GM21381 (cell line): ENCODE measurements at regions not wholly inside any gene's neighbourhood (a gene's known extent, or its start where the extent isn't known, plus 50 kb on each side); places are given as distances from the start of the nearest gene placed in this dataset.

Source experiments
- ATAC-seq: cut with Tn5 transposase; IDR thresholded peaks from one replicate; pipeline ENCODE4 v1.9.1; 2021; ENCODE audit warnings: mild to moderate bottlenecking, moderate library complexity; ENCODE audit not compliant: unreplicated experiment

- ATAC-seq, result no peak
These were observed 753.2 kb downstream of the TLR4 start for GRCh38 chr9:118457171-118458000.

- no peak for ATAC-seq
These were observed 755.7 kb downstream of the TLR4 start for GRCh38 chr9:118459913-118460312.

DNA sequence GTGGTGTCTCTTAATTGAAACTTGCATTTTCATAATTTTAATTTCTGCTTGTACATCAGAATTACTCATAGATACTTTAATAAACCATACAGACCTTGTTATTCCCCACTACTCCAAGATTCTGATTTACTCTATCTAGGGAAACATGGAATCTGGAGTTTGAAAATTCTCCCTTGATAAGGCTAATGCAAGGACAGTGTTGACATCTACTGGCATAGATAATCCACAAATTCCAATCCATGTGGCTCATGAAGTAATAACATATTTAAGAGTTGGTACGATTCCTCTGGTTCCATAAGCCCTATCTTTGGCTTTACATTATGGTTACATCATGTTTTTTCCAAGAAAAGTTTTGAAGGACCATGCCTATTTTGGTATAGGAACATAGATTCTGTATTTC, 759.2 kb downstream of the TLR4 start:
- no peak for ATAC-seq

GRCh38 chr9:118473521-118473920, 769.3 kb downstream of the TLR4 start:
- ATAC-seq, result no peak

GRCh38 chr9:118478752-118479151, 774.5 kb downstream of the TLR4 start:
- no peak for ATAC-seq

DNA sequence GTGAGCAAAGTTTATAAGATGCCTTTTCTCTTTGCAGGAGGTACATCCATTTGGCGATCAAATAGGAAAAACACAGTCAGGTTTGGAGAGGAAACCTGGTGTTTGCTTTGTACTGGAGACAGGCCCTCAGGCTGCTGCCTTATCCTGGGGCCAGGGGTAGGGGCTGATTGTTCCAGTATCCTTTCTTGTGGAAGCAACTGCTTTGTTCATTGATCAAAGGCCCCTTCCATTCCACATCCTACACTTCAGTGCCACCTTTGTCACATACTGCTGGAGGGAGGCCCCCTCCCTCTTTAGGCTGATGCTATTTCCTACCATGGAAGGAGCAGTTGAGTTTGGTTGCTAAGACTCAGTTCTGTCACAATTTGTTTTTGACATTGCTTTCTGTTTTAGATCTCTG, 778.1 kb downstream of the TLR4 start:
- ATAC-seq, result no peak

- no peak for ATAC-seq
These were observed 779.5 kb downstream of the TLR4 start for GRCh38 chr9:118483677-118484076.

GRCh38 chr9:118503236-118503635, 799.0 kb downstream of the TLR4 start:
- ATAC-seq, result no peak

- ATAC-seq, result no peak
These were observed 806.5 kb downstream of the TLR4 start for GRCh38 chr9:118510711-118511110.

GRCh38 chr9:118515947-118516346, 811.7 kb downstream of the TLR4 start:
- no peak for ATAC-seq

DNA sequence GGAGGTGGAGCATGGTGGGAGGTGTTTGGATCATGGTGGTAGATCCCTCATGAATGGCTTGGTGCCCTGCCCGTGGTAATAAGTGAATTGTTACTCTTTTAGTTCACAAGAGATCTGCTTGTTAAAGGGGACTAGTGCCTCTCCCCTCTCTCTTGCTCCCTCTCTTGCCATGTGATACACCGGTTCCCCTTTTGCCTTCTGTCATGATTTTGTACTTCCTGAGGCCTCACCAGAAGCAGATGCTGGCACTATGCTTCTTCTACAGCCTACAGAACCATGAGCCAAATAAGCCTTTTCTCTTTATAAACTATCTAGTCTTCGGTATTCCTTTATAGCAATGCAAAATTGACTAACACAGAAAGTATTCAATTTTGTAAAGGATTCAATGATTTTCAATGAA, 817.1 kb downstream of the TLR4 start:
- ATAC-seq, result no peak

DNA sequence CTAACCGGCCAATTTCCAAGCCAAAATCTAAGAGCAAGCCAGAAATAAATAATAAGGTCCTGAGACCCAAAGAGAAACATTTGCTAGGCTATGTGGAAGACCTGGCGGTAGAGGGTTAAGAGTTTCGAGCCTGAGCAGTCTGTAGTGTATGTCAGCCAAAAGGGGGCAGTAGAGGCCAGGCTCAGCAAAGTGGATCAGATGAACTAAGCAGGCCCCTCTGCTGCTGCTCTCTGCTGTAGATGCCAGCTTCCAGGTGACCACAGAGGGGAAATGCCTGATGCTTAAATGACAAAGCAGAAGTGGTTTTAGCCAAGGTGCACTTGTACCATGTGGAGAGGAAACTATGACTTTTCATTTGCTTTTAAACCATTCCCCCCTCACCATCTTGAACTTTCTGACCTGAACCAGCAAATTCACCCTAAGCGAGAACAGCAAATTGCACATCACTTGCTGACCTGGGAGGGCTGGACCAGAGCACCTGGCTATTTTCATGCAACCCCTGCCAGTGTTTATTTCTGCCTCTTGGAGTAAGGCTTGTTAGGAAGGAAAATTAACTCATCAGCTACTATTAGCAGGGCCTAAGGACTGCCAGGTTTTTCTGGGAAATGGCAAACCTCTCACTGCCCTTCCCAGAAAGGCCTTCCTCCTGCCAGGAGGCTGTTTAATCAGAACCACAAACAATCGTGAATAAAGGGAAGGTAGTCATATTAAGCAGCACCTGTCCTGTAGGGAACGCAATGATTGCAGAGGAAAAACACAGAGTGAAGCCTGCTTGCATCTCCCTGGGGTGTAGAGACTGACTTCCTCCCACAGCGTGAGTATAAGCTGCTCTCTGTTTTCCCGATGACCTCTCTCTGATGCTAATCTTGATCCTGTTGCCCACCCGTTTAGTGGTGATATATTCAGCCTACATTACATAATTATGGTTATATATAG, 818.2 kb downstream of the TLR4 start:
- peak; percentile 87 for ATAC-seq

- no peak for ATAC-seq
These were observed 823.1 kb downstream of the TLR4 start for GRCh38 chr9:118527261-118527660.

DNA sequence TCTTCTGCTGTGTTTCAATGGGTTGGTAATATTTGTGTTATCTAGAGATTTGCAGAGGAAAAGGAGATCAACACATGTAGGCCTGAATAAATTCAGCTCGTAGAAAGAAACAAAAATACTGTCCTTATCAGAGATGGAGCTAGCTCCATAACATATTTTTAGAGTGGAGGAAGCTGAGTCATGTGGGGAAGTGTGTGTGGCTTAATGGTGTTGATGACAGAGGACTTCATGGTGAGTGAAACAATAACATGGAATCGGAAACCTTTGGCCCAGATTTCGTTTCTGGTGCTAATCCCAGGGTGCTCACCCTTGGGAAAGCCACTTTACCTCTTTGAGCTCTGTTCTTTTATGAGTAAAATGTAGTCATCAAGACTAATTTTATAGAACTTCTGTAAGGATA, 825.0 kb downstream of the TLR4 start:
- peak; percentile 46 for ATAC-seq

GRCh38 chr9:118529624-118530214, 825.5 kb downstream of the TLR4 start:
- ATAC-seq, result peak; percentile 82

GRCh38 chr9:118532592-118532991, 828.4 kb downstream of the TLR4 start:
- ATAC-seq, result no peak

GRCh38 chr9:118533101-118533500, 828.9 kb downstream of the TLR4 start:
- no peak for ATAC-seq

- ATAC-seq, result no peak
These were observed 829.6 kb downstream of the TLR4 start for GRCh38 chr9:118533850-118534249.

GRCh38 chr9:118536153-118536552, 832.0 kb downstream of the TLR4 start:
- no peak for ATAC-seq

GRCh38 chr9:118538959-118539358, 830.3 kb downstream of the BRINP1 start:
- no peak for ATAC-seq

DNA sequence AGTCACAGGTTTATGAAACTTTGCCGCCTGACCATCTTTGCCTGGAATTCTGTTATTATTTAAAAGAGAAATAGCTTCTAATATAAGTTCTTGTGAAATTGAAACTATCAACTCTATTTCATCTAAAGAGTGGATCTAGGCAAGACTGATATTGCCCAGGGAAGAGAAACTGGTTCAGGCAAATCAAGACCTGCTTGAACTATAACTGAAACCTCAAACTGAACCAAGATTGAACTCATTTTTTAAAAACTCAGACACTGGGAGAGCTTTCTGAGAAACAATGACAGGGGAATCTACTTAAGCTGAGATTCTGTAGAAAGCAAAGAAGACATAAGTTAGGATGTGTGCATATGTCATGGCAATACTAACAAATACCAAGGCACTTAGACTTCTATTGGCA, 815.8 kb downstream of the BRINP1 start:
- no peak for ATAC-seq
